Vagina (tissue), 2 donors: ENCODE measurements at regions not wholly inside any gene's neighbourhood (a gene's known extent, or its start where the extent isn't known, plus 50 kb on each side); places are given as distances from the start of the nearest gene placed in this dataset.

Source experiments
- POLR2A ChIP-seq, 2 donors: fragments of 450-650 bp; IDR thresholded peaks; one replicate each; pipeline ENCODE4 v1.6.1; 2017; ENCODE audit warnings: antibody characterized with exemption in 2 of 2, mild to moderate bottlenecking in 2 of 2, moderate library complexity in 2 of 2
- POLR2AphosphoS5 ChIP-seq, 2 donors: sonication (generic); formaldehyde crosslinking; IDR thresholded peaks; one replicate each; pipeline ENCODE4 v1.9.0; 2017; ENCODE audit warnings: antibody characterized with exemption in 2 of 2, mild to moderate bottlenecking in 2 of 2, low read depth in 1 of 2; ENCODE audit not compliant: insufficient read depth in 1 of 2
- TF ChIP-seq, protein P1 (sequence below), 3 experiments: fragments of 450-650 bp in 2 of 3; fragments of 200-600 bp in 1 of 3; sonication (generic) in 1 of 3; IDR thresholded peaks; one replicate each; pipeline ENCODE4 v1.5.1; 2017 to 2019; ENCODE audit warnings: antibody characterized with exemption in 3 of 3, mild to moderate bottlenecking in 2 of 3, moderate library complexity in 2 of 3

- TF ChIP-seq, protein P1, sequence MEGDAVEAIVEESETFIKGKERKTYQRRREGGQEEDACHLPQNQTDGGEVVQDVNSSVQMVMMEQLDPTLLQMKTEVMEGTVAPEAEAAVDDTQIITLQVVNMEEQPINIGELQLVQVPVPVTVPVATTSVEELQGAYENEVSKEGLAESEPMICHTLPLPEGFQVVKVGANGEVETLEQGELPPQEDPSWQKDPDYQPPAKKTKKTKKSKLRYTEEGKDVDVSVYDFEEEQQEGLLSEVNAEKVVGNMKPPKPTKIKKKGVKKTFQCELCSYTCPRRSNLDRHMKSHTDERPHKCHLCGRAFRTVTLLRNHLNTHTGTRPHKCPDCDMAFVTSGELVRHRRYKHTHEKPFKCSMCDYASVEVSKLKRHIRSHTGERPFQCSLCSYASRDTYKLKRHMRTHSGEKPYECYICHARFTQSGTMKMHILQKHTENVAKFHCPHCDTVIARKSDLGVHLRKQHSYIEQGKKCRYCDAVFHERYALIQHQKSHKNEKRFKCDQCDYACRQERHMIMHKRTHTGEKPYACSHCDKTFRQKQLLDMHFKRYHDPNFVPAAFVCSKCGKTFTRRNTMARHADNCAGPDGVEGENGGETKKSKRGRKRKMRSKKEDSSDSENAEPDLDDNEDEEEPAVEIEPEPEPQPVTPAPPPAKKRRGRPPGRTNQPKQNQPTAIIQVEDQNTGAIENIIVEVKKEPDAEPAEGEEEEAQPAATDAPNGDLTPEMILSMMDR (IDR thresholded peaks at IDR 0.05): no peak
- TF ChIP-seq POLR2A (IDR thresholded peaks at IDR 0.05): no peak
- TF ChIP-seq POLR2AphosphoS5 (IDR thresholded peaks at IDR 0.05; ENCODE audit: insufficient read depth in 1 of 2, low read depth in 1 of 2): no peak
Observed at GRCh38 chr3:17945018-17945798, 202.8 kb upstream of the TBC1D5 start.
